ENCODE measurements at regions not wholly inside any gene's neighbourhood (a gene's known extent, or its start where the extent isn't known, plus 50 kb on each side); places are given as distances from the start of the nearest gene placed in this dataset.

- TF ChIP-seq CREM (CRISPR knock-in tag; IDR thresholded peaks at IDR 0.05) (no peak), JAZF1 (CRISPR knock-in tag; IDR thresholded peaks at IDR 0.05) (no peak), NR3C1 (CRISPR knock-in tag; conservative IDR thresholded peaks at IDR 0.05; ENCODE audit: low read depth) (no peak), ATF2 (CRISPR knock-in tag; IDR thresholded peaks at IDR 0.05; ENCODE audit: borderline replicate concordance, low read depth) (no peak), CTCF (IDR thresholded peaks at IDR 0.05) (no peak), HMGXB4 (CRISPR knock-in tag; IDR thresholded peaks at IDR 0.05) (no peak), OVOL2 (CRISPR knock-in tag; IDR thresholded peaks at IDR 0.05; ENCODE audit: borderline replicate concordance) (no peak), ZNF138 (CRISPR knock-in tag; conservative IDR thresholded peaks at IDR 0.05) (no peak), SP1 (CRISPR knock-in tag; conservative IDR thresholded peaks at IDR 0.05) (no peak), NR1H2 (CRISPR knock-in tag; IDR thresholded peaks at IDR 0.05) (no peak), ZNF532 (CRISPR knock-in tag; IDR thresholded peaks at IDR 0.05; ENCODE audit: borderline replicate concordance) (no peak), MAX (CRISPR knock-in tag; IDR thresholded peaks at IDR 0.05) (no peak), NR2C2 (CRISPR knock-in tag; IDR thresholded peaks at IDR 0.05) (no peak), GRHL2 (CRISPR knock-in tag; IDR thresholded peaks at IDR 0.05; ENCODE audit: insufficient replicate concordance, severe bottlenecking) (no peak)
Observed at GRCh38 chr5:67341478-67341877, 144.9 kb upstream of the CD180 start.

Measured in WTC11 (cell line).